ENCODE measurements at regions not wholly inside any gene's neighbourhood (a gene's known extent, or its start where the extent isn't known, plus 50 kb on each side); places are given as distances from the start of the nearest gene placed in this dataset.

DNA sequence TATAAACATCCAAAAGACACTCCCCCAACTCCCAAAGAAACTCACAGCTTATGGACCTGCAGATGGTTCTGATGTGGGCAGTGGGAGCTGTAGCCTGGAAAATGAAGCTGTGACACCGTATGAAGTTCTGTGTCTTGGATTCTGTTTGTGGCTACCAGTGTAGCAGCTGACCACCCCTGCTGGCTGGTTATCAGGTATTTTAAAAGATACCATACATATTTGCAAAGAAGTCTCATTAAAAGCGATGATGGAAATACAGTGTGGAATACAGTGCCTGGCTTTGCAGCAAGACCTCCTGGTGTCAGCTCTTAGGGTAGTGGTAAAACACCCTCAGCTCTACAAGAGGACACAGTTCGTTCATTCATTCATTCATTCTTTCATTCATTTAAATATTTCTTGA lies 194.3 kb upstream of the PRKCQ start:
- TF ChIP-seq, protein P1, sequence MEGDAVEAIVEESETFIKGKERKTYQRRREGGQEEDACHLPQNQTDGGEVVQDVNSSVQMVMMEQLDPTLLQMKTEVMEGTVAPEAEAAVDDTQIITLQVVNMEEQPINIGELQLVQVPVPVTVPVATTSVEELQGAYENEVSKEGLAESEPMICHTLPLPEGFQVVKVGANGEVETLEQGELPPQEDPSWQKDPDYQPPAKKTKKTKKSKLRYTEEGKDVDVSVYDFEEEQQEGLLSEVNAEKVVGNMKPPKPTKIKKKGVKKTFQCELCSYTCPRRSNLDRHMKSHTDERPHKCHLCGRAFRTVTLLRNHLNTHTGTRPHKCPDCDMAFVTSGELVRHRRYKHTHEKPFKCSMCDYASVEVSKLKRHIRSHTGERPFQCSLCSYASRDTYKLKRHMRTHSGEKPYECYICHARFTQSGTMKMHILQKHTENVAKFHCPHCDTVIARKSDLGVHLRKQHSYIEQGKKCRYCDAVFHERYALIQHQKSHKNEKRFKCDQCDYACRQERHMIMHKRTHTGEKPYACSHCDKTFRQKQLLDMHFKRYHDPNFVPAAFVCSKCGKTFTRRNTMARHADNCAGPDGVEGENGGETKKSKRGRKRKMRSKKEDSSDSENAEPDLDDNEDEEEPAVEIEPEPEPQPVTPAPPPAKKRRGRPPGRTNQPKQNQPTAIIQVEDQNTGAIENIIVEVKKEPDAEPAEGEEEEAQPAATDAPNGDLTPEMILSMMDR (IDR thresholded peaks at IDR 0.05; ENCODE audit: low read length), result no peak
- TF ChIP-seq EZH2 (IDR thresholded peaks at IDR 0.05; ENCODE audit: borderline replicate concordance, low read length), result no peak
